Kidney glomerular epithelial cell (primary cell): ENCODE measurements at regions not wholly inside any gene's neighbourhood (a gene's known extent, or its start where the extent isn't known, plus 50 kb on each side); places are given as distances from the start of the nearest gene placed in this dataset.
"Not testable (repeated sequence)": the region's sequence is repeated elsewhere in the genome, so short reads cannot be mapped to it uniquely, and the experiment has no call there.

Experiments used
- DNase-seq: peaks from one replicate; lab custom pipeline; 2025; lab: John Stamatoyannopoulos, UW

DNA sequence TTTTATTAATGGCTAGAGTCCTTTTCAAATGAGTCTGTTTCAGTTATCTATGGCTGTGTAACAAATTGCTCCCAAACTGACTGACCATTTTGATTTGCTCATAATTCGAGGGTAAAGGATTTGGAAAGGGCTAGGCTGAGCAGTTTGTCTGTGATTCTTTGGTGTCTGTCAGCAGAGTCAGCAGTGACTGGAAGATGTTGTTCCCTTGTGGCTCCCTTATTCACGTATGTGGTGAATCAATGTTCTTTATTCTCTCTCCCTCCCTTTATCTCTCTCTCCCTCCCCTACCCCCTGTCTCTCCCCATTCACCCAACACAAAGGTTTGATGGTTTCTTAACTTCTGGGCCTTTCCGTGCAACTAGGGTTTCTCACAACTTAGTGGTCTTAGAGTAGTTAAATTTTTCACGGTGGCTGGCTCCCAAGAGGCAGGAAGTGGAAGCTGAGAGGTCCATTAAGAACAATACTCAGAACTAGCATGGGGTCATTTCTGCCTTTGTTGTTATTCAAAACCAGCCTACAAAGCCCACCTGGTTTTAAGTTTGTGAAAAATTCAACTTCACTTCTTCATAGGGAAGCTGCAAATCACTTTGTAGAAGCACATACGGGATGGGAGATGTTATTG lies 772.5 kb upstream of the SLITRK1 start:
- no peak for DNase-seq

- no peak for DNase-seq
These were observed 771.8 kb upstream of the SLITRK1 start for GRCh38 chr13:84653915-84654534.

- DNase-seq = no peak
These were observed 769.4 kb upstream of the SLITRK1 start for GRCh38 chr13:84651705-84652104.

DNA sequence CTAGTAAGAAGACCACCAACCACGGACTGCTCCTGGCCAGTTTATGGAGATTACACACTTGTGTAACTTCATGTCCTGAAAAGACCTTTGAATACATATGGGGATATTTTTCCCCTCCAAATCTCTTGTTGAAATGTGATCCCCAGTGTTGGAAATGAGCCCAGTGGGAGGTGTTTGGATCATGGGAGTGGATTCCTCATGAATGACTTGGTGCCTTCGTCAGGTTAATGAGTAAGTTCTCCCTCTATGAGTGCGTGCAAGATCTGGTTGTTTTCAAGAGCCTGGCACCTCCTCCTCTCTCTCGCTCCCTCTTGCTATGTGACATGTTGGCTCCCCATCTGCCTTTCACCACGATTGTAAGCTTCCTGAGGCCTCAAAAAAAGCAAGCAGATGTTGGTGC lies 769.0 kb upstream of the SLITRK1 start:
- peak; percentile 87 for DNase-seq

DNA sequence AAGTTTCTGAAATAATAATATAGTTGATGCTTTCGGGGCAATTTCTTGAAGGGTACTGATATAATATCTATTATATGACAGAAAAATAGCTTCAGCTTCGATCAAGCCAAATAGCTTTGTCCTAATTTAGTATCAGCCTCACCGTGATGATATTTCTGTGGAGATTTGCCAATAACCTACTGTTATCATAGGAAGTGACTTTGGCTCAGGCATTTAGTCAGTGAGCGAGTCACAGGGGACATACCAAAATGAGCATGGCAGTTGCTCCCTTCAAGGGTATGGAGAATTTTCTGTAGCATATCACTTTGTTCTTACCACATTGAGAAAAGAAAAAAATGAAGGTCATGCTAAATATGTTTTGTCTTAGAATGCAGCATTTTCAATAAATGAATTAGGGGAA lies 767.6 kb upstream of the SLITRK1 start:
- DNase-seq = no peak

- no peak for DNase-seq
These were observed 765.9 kb upstream of the SLITRK1 start for GRCh38 chr13:84648069-84648640.

DNA sequence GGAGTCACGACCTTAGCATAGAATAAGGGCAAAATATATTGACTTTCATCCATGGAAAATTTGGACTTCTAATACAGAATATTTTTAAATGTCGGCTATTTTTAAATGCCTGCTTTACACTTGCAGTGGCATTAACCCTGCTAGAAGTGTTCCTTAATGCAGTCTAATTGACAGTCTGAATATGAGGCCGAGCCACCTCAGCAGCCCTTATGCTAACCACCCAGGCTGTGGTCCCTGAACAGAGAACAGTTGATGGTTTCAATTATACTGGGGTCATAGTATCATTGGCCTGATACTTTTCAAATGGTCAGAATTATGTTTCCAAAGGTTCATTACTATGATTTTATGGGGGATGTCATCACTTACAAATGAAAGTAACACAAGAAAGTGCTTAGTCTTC lies 764.7 kb upstream of the SLITRK1 start:
- no peak for DNase-seq

DNA sequence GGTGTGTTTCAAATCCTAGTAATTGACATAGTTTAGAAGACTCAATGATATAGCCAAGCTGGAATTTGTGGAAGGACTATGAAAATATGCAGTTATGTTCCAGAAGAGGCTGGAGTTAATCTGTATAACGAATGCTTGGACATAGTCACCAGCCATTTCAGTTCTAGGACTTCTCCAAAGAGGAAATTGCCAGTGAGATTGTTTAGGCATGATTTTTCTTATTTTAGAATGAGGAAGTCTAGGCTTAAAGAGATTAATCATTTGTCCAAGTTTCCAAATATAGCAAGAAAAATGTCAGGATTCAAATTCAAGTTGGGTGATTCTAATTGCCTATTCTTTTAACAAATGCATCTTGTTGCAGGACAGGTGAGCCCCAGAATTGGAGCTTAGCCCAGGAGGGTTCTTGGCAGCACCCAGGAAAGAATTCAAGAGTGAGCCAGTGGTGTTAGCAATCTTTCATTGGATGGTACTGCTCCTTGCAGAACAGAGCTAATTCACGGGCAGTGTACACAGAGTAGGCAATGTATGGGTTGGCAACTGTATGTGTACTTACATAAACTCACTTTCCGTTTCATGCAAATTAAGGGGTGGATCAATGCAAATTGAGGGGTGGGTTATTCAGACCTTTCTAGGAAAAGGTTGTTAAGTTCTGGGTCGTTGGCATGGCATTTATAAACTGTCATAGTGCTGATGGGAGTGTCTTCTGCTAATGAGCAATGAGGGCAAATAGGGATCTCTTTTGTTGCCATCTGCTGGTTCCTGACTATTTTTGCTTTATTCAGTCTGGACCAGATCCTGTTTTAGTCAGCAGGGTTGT lies 763.1 kb upstream of the SLITRK1 start:
- DNase-seq = no peak

DNA sequence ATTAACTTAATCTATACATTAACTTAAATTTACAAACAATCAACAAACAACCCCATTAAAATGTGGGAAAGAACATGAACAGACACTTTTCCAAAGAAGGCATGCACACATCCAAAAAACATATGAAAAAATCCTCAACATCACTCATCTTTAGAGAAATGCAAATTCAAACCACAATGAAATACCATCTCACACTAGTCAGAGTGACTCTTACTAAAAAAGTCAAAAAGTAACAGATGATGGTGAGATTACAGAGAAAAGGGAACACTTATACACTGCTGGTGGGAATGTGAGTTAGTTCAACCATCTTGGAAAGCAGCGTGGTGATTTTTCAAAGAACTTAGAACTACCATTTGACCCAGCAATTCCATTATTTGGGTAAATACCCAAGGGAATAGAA lies 759.2 kb upstream of the SLITRK1 start:
- DNase-seq = peak; percentile 18

DNA sequence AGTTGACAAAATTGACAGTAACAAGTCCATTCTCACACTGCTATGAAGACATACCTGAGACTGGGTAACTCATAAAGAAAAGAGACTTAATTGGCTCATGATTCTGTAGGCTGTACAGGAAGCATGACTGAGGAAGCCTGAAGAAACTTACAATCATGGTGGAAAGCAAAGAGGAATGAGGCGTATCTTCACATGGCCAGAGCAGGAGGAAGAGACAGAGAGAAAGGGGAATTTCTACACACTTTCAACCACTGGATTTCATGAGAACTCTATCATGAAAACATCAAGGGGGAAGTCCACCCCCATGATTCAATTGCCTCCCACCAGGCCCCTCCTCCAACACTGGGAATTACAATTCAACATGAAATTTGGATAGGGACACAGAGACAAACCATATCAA lies 758.4 kb upstream of the SLITRK1 start:
- DNase-seq = no peak

GRCh38 chr13:84630476-84630875 lies 748.2 kb upstream of the SLITRK1 start:
- no peak for DNase-seq

GRCh38 chr13:84616864-84617263 lies 734.6 kb upstream of the SLITRK1 start:
- DNase-seq = no peak

DNA sequence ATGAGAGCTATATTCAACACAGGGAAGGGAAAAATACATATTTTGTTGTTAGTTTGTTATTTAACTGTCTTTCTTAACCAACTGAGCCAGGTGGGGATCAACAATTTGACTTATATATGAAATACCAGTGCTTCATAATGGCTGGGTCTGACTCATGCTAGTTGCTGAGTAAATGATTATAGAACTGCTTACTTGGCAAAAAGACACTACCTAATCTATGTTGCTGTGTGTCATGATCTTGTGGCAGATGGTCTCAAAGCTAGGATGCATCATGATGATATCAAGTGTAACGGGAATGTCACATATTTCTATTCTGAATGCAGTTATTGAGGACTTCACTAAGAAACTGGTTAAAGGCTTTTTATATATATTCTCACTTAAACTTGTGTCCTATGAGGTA lies 727.4 kb upstream of the SLITRK1 start:
- DNase-seq = peak; percentile 69

- peak; percentile 51 for DNase-seq
These were observed 725.2 kb upstream of the SLITRK1 start for GRCh38 chr13:84607261-84608013.

- DNase-seq = no peak
These were observed 724.3 kb upstream of the SLITRK1 start for GRCh38 chr13:84606616-84607015.

GRCh38 chr13:84605927-84606326 lies 723.7 kb upstream of the SLITRK1 start:
- no peak for DNase-seq

DNA sequence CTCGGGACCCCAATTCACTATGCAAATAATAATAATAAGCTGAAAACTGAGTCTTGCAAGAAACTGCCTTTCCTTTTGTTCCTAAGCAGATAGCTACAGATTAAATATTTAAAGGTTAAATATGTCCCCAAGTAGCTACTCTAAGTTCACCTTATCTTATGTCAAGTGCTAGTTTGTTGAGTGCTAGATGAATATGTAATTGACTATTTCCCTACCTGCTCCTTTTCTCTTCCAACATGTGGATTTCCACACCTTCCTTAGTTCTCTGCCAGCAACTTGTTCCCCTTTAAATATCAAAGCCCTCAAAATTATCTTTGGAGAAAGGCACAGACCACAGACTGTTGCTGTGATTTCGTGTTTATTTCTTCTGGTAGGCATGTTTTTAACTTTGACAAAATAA lies 709.2 kb upstream of the SLITRK1 start:
- DNase-seq = no peak

DNA sequence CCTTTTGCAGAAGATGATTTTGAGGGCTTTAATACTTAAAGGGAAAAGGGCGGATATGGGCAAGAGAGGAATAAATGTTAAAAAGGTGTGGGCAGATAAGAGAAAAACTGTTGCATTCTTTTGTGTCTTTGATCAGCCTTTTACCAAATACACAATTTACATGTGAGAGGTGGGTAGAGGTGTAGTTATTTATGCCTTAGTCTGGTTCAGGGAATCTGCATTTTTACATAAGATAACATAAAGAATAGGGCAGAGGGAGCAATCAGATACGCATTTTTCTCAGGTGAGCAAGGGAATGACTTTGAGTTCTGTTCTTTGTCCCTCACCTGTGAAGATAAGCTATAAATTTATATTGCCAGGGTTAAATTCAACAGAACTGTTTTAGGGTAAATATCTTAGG lies 708.4 kb upstream of the SLITRK1 start:
- no peak for DNase-seq

- no peak for DNase-seq
These were observed 705.7 kb upstream of the SLITRK1 start for GRCh38 chr13:84588023-84588422.

DNA sequence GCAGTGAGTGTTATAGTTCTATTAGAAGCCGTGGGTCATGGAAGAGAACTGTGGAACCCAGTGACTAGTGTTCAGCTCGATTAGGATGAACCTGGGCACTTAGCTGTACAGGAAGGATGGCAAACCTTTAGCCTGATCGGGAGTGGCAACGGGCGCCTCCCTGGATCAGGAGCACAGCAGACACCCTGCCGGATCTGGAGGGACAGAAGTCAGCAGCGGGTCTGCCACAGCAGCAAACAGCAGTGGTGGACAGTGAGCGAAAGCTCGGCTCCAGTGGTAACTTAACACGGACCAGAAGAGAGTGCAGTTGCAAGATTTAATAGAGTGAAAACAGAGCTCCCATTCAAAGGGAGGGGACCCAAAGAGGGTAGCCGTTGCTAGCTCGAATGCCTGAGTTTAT lies 697.6 kb upstream of the SLITRK1 start:
- DNase-seq = not testable (repeated sequence)

GRCh38 chr13:84574851-84575250 lies 692.6 kb upstream of the SLITRK1 start:
- DNase-seq = peak; percentile 22

DNA sequence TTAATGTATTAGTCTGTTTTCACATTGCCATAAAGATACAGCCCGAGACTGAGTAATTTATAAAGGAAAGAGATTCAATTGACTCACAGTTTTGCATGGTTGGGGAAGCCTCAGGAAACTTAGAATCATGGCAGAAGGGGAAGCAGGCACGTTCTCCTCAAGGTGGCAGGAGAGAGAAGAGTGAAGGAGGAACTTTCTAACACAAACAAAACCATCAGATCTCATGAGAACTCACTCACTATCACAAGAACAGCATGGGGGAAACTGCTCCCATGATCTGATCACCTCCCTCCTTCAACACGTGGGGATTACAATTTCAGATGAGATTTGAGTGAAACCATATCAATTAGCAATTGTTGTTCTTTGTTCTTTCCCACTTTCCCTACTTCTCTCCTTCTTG lies 689.0 kb upstream of the SLITRK1 start:
- DNase-seq = no peak
